Subcutaneous abdominal adipose tissue (tissue), 5 donors: ENCODE measurements at regions not wholly inside any gene's neighbourhood (a gene's known extent, or its start where the extent isn't known, plus 50 kb on each side); places are given as distances from the start of the nearest gene placed in this dataset.

Experiments used
- H3K27ac ChIP-seq: one replicate; pipeline ENCODE4 v1.7.0; 2013; ENCODE audit warnings: low read depth, mild to moderate bottlenecking, inconsistent platforms, low read length, moderate library complexity
- H3K27me3 ChIP-seq, 5 donors: one replicate each; pipeline ENCODE4 v1.7.0; 2013; ENCODE audit warnings: low read length in 5 of 5, inconsistent platforms in 1 of 5; ENCODE audit not compliant: control insufficient read depth in 5 of 5, insufficient read depth in 4 of 5
- H3K36me3 ChIP-seq, 5 donors: one replicate each; pipeline ENCODE4 v1.7.0; 2013; ENCODE audit warnings: low read length in 5 of 5; ENCODE audit not compliant: control insufficient read depth in 5 of 5, insufficient read depth in 5 of 5
- H3K4me1 ChIP-seq, 5 donors: one replicate each; pipeline ENCODE4 v1.7.0; 2013; ENCODE audit warnings: low read length in 5 of 5, mild to moderate bottlenecking in 3 of 5, moderate library complexity in 1 of 5; ENCODE audit not compliant: control insufficient read depth in 5 of 5, insufficient read depth in 5 of 5
- H3K4me3 ChIP-seq, 5 donors: one replicate each; pipeline ENCODE4 v1.7.0; 2013; ENCODE audit warnings: low read length in 5 of 5, low read depth in 1 of 5
- H3K9ac ChIP-seq, 5 donors: one replicate each; pipeline ENCODE4 v1.7.0; 2013; ENCODE audit warnings: low read length in 5 of 5, mild to moderate bottlenecking in 4 of 5, moderate library complexity in 3 of 5
- H3K9me3 ChIP-seq, 5 donors: one replicate each; pipeline ENCODE4 v1.7.0; 2013; ENCODE audit warnings: low read length in 5 of 5; ENCODE audit not compliant: control insufficient read depth in 5 of 5
- donor health status: healthy.
- donor health status: healthy.
- donor health status: healthy.
- donor health status: healthy.
- donor health status: healthy.

- Histone ChIP-seq H3K4me1 (no peaks in the 10 kb centered on the region), H3K36me3 (no peaks in the 10 kb centered on the region), H3K27me3 (no peaks in the 10 kb centered on the region), H3K4me3 (no peak overlapping the region), H3K27ac (no peak overlapping the region), H3K9ac (no peak overlapping the region), H3K9me3 (peaks cover 0 to 2% (median 0%) of the 10 kb centered on the region in 5 donors)
Observed at GRCh38 chr6:21648475-21649050, 55.0 kb downstream of the SOX4 start.

- Histone ChIP-seq H3K9me3 (peaks cover 0 to 2% (median 0%) of the 10 kb centered on the region in 5 donors), H3K27ac (no peak overlapping the region), H3K4me3 (no peak overlapping the region), H3K36me3 (no peaks in the 10 kb centered on the region), H3K4me1 (no peaks in the 10 kb centered on the region), H3K9ac (no peak overlapping the region), H3K27me3 (no peaks in the 10 kb centered on the region)
Observed at GRCh38 chr6:21653323-21653722, 59.8 kb downstream of the SOX4 start.

GRCh38 chr6:21653905-21654304, 60.4 kb downstream of the SOX4 start:
- Histone ChIP-seq H3K9ac (no peak overlapping the region), H3K4me3 (no peak overlapping the region), H3K9me3 (peaks cover 0 to 2% (median 0%) of the 10 kb centered on the region in 5 donors), H3K27ac (no peak overlapping the region), H3K27me3 (no peaks in the 10 kb centered on the region), H3K36me3 (no peaks in the 10 kb centered on the region), H3K4me1 (no peaks in the 10 kb centered on the region)

- Histone ChIP-seq H3K36me3 (no peaks in the 10 kb centered on the region), H3K9ac (no peak overlapping the region), H3K4me3 (no peak overlapping the region), H3K27me3 (no peaks in the 10 kb centered on the region), H3K27ac (no peak overlapping the region), H3K9me3 (peaks cover 0 to 2% (median 0%) of the 10 kb centered on the region in 5 donors), H3K4me1 (no peaks in the 10 kb centered on the region)
Observed at GRCh38 chr6:21654361-21654760, 60.8 kb downstream of the SOX4 start.

GRCh38 chr6:21663966-21664313, 70.4 kb downstream of the SOX4 start:
- Histone ChIP-seq H3K27me3 (peaks cover 22 to 46% (median 35%) of the 10 kb centered on the region in 5 donors), H3K9ac (no peak overlapping the region)

GRCh38 chr6:21664314-21665109, 71.0 kb downstream of the SOX4 start:
- no peaks in the 10 kb centered on the region for H3K9me3 ChIP-seq
- peaks cover 0 to 31% (median 27%) of the 10 kb centered on the region in 5 donors for H3K4me1 ChIP-seq
- H3K9ac ChIP-seq = peak overlapping the region in 1 of 5 donors; percentile 66
- H3K36me3 ChIP-seq = no peaks in the 10 kb centered on the region
- H3K4me3 ChIP-seq = peak overlapping the region; percentile 53 to 73 (median 64)
- peaks cover 22 to 46% (median 35%) of the 10 kb centered on the region in 5 donors for H3K27me3 ChIP-seq
- H3K27ac ChIP-seq = no peak overlapping the region

More at GRCh38 chr6:21663966-21664313, 70.4 kb downstream of the SOX4 start:
- Histone ChIP-seq H3K27ac (no peak overlapping the region), H3K9me3 (no peaks in the 10 kb centered on the region), H3K36me3 (no peaks in the 10 kb centered on the region), H3K4me3 (peak overlapping the region in 4 of 5 donors; percentile 64 to 73 (median 64)), H3K4me1 (peaks cover 0 to 31% (median 27%) of the 10 kb centered on the region in 5 donors)

- Histone ChIP-seq H3K9ac (peak overlapping the region in 1 of 5 donors; percentile 41), H3K4me1 (peaks cover 0 to 31% (median 27%) of the 10 kb centered on the region in 5 donors), H3K27me3 (peaks cover 22 to 46% (median 35%) of the 10 kb centered on the region in 5 donors), H3K27ac (no peak overlapping the region), H3K36me3 (no peaks in the 10 kb centered on the region), H3K9me3 (no peaks in the 10 kb centered on the region), H3K4me3 (peak overlapping the region; percentile 53 to 73 (median 64))
Observed at GRCh38 chr6:21665110-21665391, 71.5 kb downstream of the SOX4 start.

GRCh38 chr6:21665392-21666200, 72.0 kb downstream of the SOX4 start:
- Histone ChIP-seq H3K27me3 (peaks cover 22 to 46% (median 35%) of the 10 kb centered on the region in 5 donors), H3K9ac (peak overlapping the region in 1 of 5 donors; percentile 41), H3K27ac (no peak overlapping the region), H3K9me3 (no peaks in the 10 kb centered on the region), H3K4me3 (peak overlapping the region; percentile 53 to 73 (median 64)), H3K36me3 (no peaks in the 10 kb centered on the region), H3K4me1 (peaks cover 0 to 31% (median 27%) of the 10 kb centered on the region in 5 donors)

- H3K27me3 ChIP-seq = peaks cover 22 to 45% (median 35%) of the 10 kb centered on the region in 5 donors
- H3K9me3 ChIP-seq = no peaks in the 10 kb centered on the region
- peak overlapping the region; percentile 49 to 73 (median 64) for H3K4me3 ChIP-seq
- H3K4me1 ChIP-seq = peaks cover 0 to 31% (median 27%) of the 10 kb centered on the region in 5 donors
- no peaks in the 10 kb centered on the region for H3K36me3 ChIP-seq
- no peak overlapping the region for H3K27ac ChIP-seq
- H3K9ac ChIP-seq = no peak overlapping the region
Observed at GRCh38 chr6:21666201-21666691, 72.7 kb downstream of the SOX4 start.
